Suprapubic skin (tissue), 3 donors: ENCODE measurements at regions not wholly inside any gene's neighbourhood (a gene's known extent, or its start where the extent isn't known, plus 50 kb on each side); places are given as distances from the start of the nearest gene placed in this dataset.

ENCODE experiments used
- EP300 ChIP-seq: sonication (generic); formaldehyde crosslinking; IDR thresholded peaks from one replicate; pipeline ENCODE4 v1.6.1; 2017; ENCODE audit warnings: antibody characterized with exemption
- TF ChIP-seq, protein P1 (sequence below), 2 donors: fragments of 200-600 bp in 1 of 2; fragments of 450-650 bp in 1 of 2; sonication (generic) in 1 of 2; IDR thresholded peaks; one replicate each; pipeline ENCODE4 v1.5.1; 2016 to 2019; ENCODE audit warnings: antibody characterized with exemption in 2 of 2, mild to moderate bottlenecking in 1 of 2, moderate library complexity in 1 of 2

DNA sequence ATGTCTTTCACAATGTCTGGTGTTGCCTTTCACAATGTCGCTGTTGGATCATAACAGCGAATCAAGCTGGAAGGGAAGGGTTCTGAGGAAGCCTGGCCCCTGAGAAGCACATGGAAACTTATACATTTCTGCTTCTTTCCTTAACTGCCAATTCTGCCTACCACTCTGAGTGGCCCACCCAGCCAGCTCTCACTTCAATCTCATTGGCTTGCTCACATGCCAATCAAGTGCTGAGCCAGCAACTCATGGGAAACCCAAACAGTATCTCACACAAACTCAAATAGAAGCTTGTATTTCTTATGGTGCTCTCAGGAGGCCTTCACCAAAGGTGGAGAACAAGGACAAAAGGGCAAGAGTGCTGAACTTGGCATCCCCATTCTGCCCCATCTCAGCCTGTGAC lies 117.4 kb upstream of the GPR26 start:
- TF ChIP-seq, protein P1, sequence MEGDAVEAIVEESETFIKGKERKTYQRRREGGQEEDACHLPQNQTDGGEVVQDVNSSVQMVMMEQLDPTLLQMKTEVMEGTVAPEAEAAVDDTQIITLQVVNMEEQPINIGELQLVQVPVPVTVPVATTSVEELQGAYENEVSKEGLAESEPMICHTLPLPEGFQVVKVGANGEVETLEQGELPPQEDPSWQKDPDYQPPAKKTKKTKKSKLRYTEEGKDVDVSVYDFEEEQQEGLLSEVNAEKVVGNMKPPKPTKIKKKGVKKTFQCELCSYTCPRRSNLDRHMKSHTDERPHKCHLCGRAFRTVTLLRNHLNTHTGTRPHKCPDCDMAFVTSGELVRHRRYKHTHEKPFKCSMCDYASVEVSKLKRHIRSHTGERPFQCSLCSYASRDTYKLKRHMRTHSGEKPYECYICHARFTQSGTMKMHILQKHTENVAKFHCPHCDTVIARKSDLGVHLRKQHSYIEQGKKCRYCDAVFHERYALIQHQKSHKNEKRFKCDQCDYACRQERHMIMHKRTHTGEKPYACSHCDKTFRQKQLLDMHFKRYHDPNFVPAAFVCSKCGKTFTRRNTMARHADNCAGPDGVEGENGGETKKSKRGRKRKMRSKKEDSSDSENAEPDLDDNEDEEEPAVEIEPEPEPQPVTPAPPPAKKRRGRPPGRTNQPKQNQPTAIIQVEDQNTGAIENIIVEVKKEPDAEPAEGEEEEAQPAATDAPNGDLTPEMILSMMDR (IDR thresholded peaks at IDR 0.05) = no peak
- TF ChIP-seq EP300 = no peak
